RWPE2 (cell line): ENCODE measurements at regions not wholly inside any gene's neighbourhood (a gene's known extent, or its start where the extent isn't known, plus 50 kb on each side); places are given as distances from the start of the nearest gene placed in this dataset.
"Not testable (repeated sequence)": the region's sequence is repeated elsewhere in the genome, so short reads cannot be mapped to it uniquely, and the experiment has no call there.

ENCODE experiments used
- ATAC-seq: fragments of 200-7000 bp; cut with Tn5 transposase; 3 replicates; pipeline ENCODE4 v1.9.1; 2021; ENCODE audit warnings: low read depth
- DNase-seq: peaks from one replicate; pipeline ENCODE4 v3.0.0-alpha.2; 2020; ENCODE audit warnings: low spot score
- H3K27ac ChIP-seq: fragments of 450-650 bp; 2 replicates; pipeline ENCODE4 v1.5.1; 2017; ENCODE audit warnings: mild to moderate bottlenecking; ENCODE audit not compliant: poor library complexity, severe bottlenecking
- H3K27me3 ChIP-seq: fragments of 250-450 bp; sonication (Bioruptor Pico); 2 replicates; pipeline ENCODE4 v1.5.1; 2021; ENCODE audit warnings: mild to moderate bottlenecking, moderate library complexity; ENCODE audit not compliant: insufficient read depth, poor library complexity, severe bottlenecking
- H3K36me3 ChIP-seq: fragments of 250-450 bp; sonication (Bioruptor Pico); 2 replicates; pipeline ENCODE4 v1.5.1; 2020; ENCODE audit warnings: low read depth, mild to moderate bottlenecking, moderate library complexity
- H3K4me1 ChIP-seq: fragments of 250-450 bp; sonication (Bioruptor Pico); 2 replicates; pipeline ENCODE4 v1.5.1; 2021; ENCODE audit warnings: mild to moderate bottlenecking, moderate library complexity; ENCODE audit not compliant: insufficient read depth, poor library complexity, severe bottlenecking
- H3K4me3 ChIP-seq: fragments of 250-450 bp; sonication (Bioruptor Pico); 2 replicates; pipeline ENCODE4 v1.5.1; 2021; ENCODE audit warnings: mild to moderate bottlenecking, moderate library complexity; ENCODE audit not compliant: severe bottlenecking
- H3K9me3 ChIP-seq: fragments of 250-450 bp; sonication (Bioruptor Pico); 2 replicates; pipeline ENCODE4 v1.5.1; 2021; ENCODE audit warnings: mild to moderate bottlenecking, moderate library complexity; ENCODE audit not compliant: severe bottlenecking
- TF ChIP-seq, protein P1 (sequence below): fragments of 450-650 bp; IDR thresholded peaks from one replicate; pipeline ENCODE4 v1.5.1; 2017; ENCODE audit warnings: mild to moderate bottlenecking, moderate library complexity; ENCODE audit not compliant: poor library complexity, severe bottlenecking

DNA sequence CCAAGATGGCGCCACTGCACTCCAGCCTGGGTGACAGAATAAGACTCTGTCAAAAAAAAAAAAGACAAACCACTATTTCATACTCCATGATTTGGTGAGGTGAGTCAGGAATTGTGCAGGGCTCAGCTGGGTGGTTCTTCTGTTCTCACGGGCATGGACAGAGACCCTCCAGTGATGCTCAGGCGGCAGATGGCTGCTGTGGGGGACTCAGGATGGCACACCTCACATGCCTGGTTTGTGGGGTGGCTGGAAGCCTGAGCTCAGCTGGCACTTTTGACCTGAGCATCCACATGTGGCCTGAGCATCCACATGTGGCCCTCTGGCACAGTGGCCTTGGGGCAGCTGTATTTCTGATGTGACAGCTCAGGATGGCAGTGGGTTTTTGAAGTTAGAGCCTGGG is 217.2 kb downstream of the IRX2 start:
- Histone ChIP-seq H3K4me3 (no peak overlapping the region), H3K9me3 (peaks cover 2% of the 10 kb centered on the region), H3K4me1 (no peaks in the 10 kb centered on the region), H3K27me3 (no peaks in the 10 kb centered on the region), H3K36me3 (no peaks in the 10 kb centered on the region), H3K27ac (no peak overlapping the region)
- DNase-seq, result no peak
- TF ChIP-seq, protein P1, sequence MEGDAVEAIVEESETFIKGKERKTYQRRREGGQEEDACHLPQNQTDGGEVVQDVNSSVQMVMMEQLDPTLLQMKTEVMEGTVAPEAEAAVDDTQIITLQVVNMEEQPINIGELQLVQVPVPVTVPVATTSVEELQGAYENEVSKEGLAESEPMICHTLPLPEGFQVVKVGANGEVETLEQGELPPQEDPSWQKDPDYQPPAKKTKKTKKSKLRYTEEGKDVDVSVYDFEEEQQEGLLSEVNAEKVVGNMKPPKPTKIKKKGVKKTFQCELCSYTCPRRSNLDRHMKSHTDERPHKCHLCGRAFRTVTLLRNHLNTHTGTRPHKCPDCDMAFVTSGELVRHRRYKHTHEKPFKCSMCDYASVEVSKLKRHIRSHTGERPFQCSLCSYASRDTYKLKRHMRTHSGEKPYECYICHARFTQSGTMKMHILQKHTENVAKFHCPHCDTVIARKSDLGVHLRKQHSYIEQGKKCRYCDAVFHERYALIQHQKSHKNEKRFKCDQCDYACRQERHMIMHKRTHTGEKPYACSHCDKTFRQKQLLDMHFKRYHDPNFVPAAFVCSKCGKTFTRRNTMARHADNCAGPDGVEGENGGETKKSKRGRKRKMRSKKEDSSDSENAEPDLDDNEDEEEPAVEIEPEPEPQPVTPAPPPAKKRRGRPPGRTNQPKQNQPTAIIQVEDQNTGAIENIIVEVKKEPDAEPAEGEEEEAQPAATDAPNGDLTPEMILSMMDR, result no peak
- no peak for ATAC-seq

GRCh38 chr5:2533848-2534247 is 217.6 kb downstream of the IRX2 start:
- not testable (repeated sequence) for H3K36me3 ChIP-seq, DNase-seq, H3K9me3 ChIP-seq, H3K4me1 ChIP-seq, ATAC-seq, H3K4me3 ChIP-seq, H3K27ac ChIP-seq, H3K27me3 ChIP-seq

- H3K4me1 ChIP-seq, result no peaks in the 10 kb centered on the region
- no peak overlapping the region for H3K4me3 ChIP-seq
- TF ChIP-seq, protein P1, result no peak
- H3K36me3 ChIP-seq, result no peaks in the 10 kb centered on the region
- DNase-seq, result no peak
- H3K27ac ChIP-seq, result no peak overlapping the region
- peaks cover 2% of the 10 kb centered on the region for H3K9me3 ChIP-seq
- peaks cover 1% of the 10 kb centered on the region for H3K27me3 ChIP-seq
- ATAC-seq, result no peak; the same call in 2 of the 3 replicates
Observed at GRCh38 chr5:2532809-2533208, 218.7 kb downstream of the IRX2 start.

- Histone ChIP-seq H3K36me3 (no peaks in the 10 kb centered on the region), H3K9me3 (peaks cover 2% of the 10 kb centered on the region), H3K4me3 (no peak overlapping the region), H3K4me1 (no peaks in the 10 kb centered on the region), H3K27ac (no peak overlapping the region), H3K27me3 (peaks cover 3% of the 10 kb centered on the region)
- TF ChIP-seq, protein P1, result no peak
- no peak for DNase-seq
- no peak for ATAC-seq
Observed at GRCh38 chr5:2531318-2531717, 220.2 kb downstream of the IRX2 start.

GRCh38 chr5:2530609-2531008 is 220.9 kb downstream of the IRX2 start:
- peaks cover 3% of the 10 kb centered on the region for H3K27me3 ChIP-seq
- ATAC-seq, result no peak
- H3K9me3 ChIP-seq, result peaks cover under 1% of the 10 kb centered on the region
- H3K4me3 ChIP-seq, result no peak overlapping the region
- no peak for DNase-seq
- TF ChIP-seq, protein P1, result no peak
- H3K36me3 ChIP-seq, result no peaks in the 10 kb centered on the region
- no peak overlapping the region for H3K27ac ChIP-seq
- no peaks in the 10 kb centered on the region for H3K4me1 ChIP-seq
